Adrenal gland (tissue), 5 donors: ENCODE measurements at regions not wholly inside any gene's neighbourhood (a gene's known extent, or its start where the extent isn't known, plus 50 kb on each side); places are given as distances from the start of the nearest gene placed in this dataset.

Experiments used
- POLR2A ChIP-seq, 2 donors: fragments of 450-650 bp; IDR thresholded peaks; one replicate each; pipeline ENCODE4 v1.6.1; 2017; ENCODE audit warnings: antibody characterized with exemption in 2 of 2, mild to moderate bottlenecking in 2 of 2, moderate library complexity in 1 of 2
- TF ChIP-seq, protein P1 (sequence below), 6 experiments: fragments of 450-650 bp in 4 of 6; fragments of 200-600 bp in 2 of 6; sonication (generic) in 1 of 6; IDR thresholded peaks; 1 replicate in 5 of 6; 2 replicates in 1 of 6; pipeline versions ENCODE4 v1.5.1 to v1.8.0; 2016 to 2021; ENCODE audit warnings: antibody characterized with exemption in 6 of 6, mild to moderate bottlenecking in 2 of 6, moderate library complexity in 1 of 6
- donor health status: DM: no; HTN: no; CAD: no.

DNA sequence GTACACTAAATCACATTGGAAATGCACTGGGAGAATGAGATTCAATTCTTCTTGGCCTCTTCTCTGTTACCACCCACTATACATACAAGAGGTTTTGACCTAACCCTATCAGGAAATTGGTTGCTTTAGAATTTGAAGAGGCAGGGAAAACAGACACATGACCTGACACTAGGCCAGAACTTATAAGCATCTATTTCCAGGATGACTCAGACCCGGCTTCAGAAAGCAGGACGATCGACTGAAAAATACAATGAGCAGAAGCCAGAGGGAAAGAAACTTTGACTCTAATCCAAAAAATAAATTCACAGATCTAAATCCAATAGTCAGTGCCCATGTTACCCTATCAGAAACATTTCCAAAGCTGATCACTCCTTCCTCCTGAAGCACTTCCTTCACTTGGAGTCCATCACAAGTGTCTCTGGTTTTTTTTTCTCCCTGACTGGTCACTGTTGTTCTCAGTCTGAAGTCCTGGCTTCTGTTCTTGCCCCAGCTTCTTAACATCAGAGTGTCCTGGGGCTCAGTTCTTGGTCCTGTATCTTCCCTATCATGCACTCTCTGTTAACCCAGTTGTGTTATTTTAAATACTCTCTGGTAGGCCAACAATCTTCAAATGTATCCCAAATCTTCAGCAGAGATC is 133.6 kb downstream of the P2RY1 start:
- TF ChIP-seq, protein P1, sequence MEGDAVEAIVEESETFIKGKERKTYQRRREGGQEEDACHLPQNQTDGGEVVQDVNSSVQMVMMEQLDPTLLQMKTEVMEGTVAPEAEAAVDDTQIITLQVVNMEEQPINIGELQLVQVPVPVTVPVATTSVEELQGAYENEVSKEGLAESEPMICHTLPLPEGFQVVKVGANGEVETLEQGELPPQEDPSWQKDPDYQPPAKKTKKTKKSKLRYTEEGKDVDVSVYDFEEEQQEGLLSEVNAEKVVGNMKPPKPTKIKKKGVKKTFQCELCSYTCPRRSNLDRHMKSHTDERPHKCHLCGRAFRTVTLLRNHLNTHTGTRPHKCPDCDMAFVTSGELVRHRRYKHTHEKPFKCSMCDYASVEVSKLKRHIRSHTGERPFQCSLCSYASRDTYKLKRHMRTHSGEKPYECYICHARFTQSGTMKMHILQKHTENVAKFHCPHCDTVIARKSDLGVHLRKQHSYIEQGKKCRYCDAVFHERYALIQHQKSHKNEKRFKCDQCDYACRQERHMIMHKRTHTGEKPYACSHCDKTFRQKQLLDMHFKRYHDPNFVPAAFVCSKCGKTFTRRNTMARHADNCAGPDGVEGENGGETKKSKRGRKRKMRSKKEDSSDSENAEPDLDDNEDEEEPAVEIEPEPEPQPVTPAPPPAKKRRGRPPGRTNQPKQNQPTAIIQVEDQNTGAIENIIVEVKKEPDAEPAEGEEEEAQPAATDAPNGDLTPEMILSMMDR (IDR thresholded peaks at IDR 0.05), result no peak
- TF ChIP-seq POLR2A (IDR thresholded peaks at IDR 0.05), result no peak
